Tibial nerve (tissue), 4 donors: ENCODE measurements at regions not wholly inside any gene's neighbourhood (a gene's known extent, or its start where the extent isn't known, plus 50 kb on each side); places are given as distances from the start of the nearest gene placed in this dataset.

ENCODE experiments used
- DNase-seq, 2 donors: peaks; one replicate each; pipeline ENCODE4 v3.0.0-alpha.2; 2019; ENCODE audit warnings: low spot score in 2 of 2
- H3K27ac ChIP-seq, 4 donors: fragments of 200-600 bp; sonication (generic) in 3 of 4; one replicate each; pipeline ENCODE4 v1.5.1; 2017 to 2019; ENCODE audit warnings: mild to moderate bottlenecking in 1 of 4
- H3K27me3 ChIP-seq, 2 donors: fragments of 200-600 bp; sonication (generic) in 1 of 2; one replicate each; pipeline versions ENCODE4 v1.5.1 to v1.6.0; 2017 to 2019
- H3K36me3 ChIP-seq, 3 donors: fragments of 200-600 bp; sonication (generic); one replicate each; pipeline ENCODE4 v1.5.1; 2018 to 2019
- H3K4me1 ChIP-seq, 4 donors: fragments of 200-600 bp; sonication (generic) in 3 of 4; one replicate each; pipeline ENCODE4 v1.5.1; 2017 to 2019
- H3K4me3 ChIP-seq, 4 donors: fragments of 200-600 bp; sonication (generic) in 3 of 4; one replicate each; pipeline ENCODE4 v1.5.1; 2017 to 2019; ENCODE audit warnings: mild to moderate bottlenecking in 1 of 4, moderate library complexity in 1 of 4
- H3K9me3 ChIP-seq, 4 donors: fragments of 200-600 bp; sonication (generic) in 3 of 4; one replicate each; pipeline ENCODE4 v1.5.1; 2017 to 2019
- CTCF ChIP-seq, 5 experiments: fragments of 200-600 bp in 3 of 5; fragments of 450-650 bp in 2 of 5; sonication (generic) in 3 of 5; IDR thresholded peaks; one replicate each; pipeline ENCODE4 v1.5.1; 2016 to 2019; ENCODE audit warnings: antibody characterized with exemption in 5 of 5, mild to moderate bottlenecking in 3 of 5, moderate library complexity in 2 of 5
- EP300 ChIP-seq, 2 donors: sonication (generic); formaldehyde crosslinking; IDR thresholded peaks; one replicate each; pipeline ENCODE4 v1.6.1; 2017; ENCODE audit warnings: antibody characterized with exemption in 2 of 2, mild to moderate bottlenecking in 1 of 2
- POLR2A ChIP-seq, 2 donors: fragments of 450-650 bp; IDR thresholded peaks; one replicate each; pipeline ENCODE4 v1.6.1; 2017; ENCODE audit warnings: antibody characterized with exemption in 2 of 2, mild to moderate bottlenecking in 2 of 2, moderate library complexity in 2 of 2
- WGBS, 2 donors: methylation state at CpG; one replicate each; pipeline ENCODE4 v1.1.5; 2018; 5-methylcytosine and 5-hydroxymethylcytosine counted together

GRCh38 chr15:85929786-85930185, 135.1 kb upstream of the KLHL25 start:
- Histone ChIP-seq H3K4me3 (no peak overlapping the region), H3K27me3 (no peaks in the 10 kb centered on the region), H3K4me1 (no peaks in the 10 kb centered on the region), H3K27ac (no peak overlapping the region), H3K9me3 (no peaks in the 10 kb centered on the region), H3K36me3 (no peaks in the 10 kb centered on the region)
- DNase-seq = no peak
- TF ChIP-seq POLR2A (IDR thresholded peaks at IDR 0.05) (no peak), EP300 (IDR thresholded peaks at IDR 0.05) (no peak), CTCF (IDR thresholded peaks at IDR 0.05) (no peak)
- WGBS, 2 donors = 90 to 96% methylated on average over 1 of the region's 1 CpG

GRCh38 chr15:85932391-85932790, 137.7 kb upstream of the KLHL25 start:
- 93 to 100% methylated on average over 1 of the region's 1 CpG for WGBS, 2 donors
- H3K27ac ChIP-seq = no peak overlapping the region
- DNase-seq = no peak
- H3K9me3 ChIP-seq = no peaks in the 10 kb centered on the region
- H3K4me3 ChIP-seq = no peak overlapping the region
- H3K4me1 ChIP-seq = no peaks in the 10 kb centered on the region
- no peaks in the 10 kb centered on the region for H3K36me3 ChIP-seq
- no peak for TF ChIP-seq EP300 (IDR thresholded peaks at IDR 0.05)
- no peak for TF ChIP-seq POLR2A (IDR thresholded peaks at IDR 0.05)
- no peak for TF ChIP-seq CTCF (IDR thresholded peaks at IDR 0.05)
- no peaks in the 10 kb centered on the region for H3K27me3 ChIP-seq

GRCh38 chr15:85934691-85935090, 140.0 kb upstream of the KLHL25 start:
- Histone ChIP-seq H3K27me3 (no peaks in the 10 kb centered on the region), H3K36me3 (no peaks in the 10 kb centered on the region), H3K9me3 (no peaks in the 10 kb centered on the region), H3K4me3 (no peak overlapping the region), H3K27ac (no peak overlapping the region), H3K4me1 (no peaks in the 10 kb centered on the region)
- 60 to 91% methylated on average over 2 of the region's 2 CpGs for WGBS, 2 donors
- TF ChIP-seq EP300 (IDR thresholded peaks at IDR 0.05) (no peak), CTCF (IDR thresholded peaks at IDR 0.05) (no peak), POLR2A (IDR thresholded peaks at IDR 0.05) (no peak)
- no peak for DNase-seq

- 94% methylated on average over 6 of the region's 6 CpGs for WGBS, 2 donors
- Histone ChIP-seq H3K4me1 (no peaks in the 10 kb centered on the region), H3K9me3 (no peaks in the 10 kb centered on the region), H3K27ac (no peak overlapping the region), H3K36me3 (no peaks in the 10 kb centered on the region), H3K4me3 (no peak overlapping the region), H3K27me3 (no peaks in the 10 kb centered on the region)
- DNase-seq = no peak
- TF ChIP-seq CTCF (IDR thresholded peaks at IDR 0.05) (no peak), EP300 (IDR thresholded peaks at IDR 0.05) (no peak), POLR2A (IDR thresholded peaks at IDR 0.05) (no peak)
Measured at GRCh38 chr15:85935182-85935581, 140.5 kb upstream of the KLHL25 start.

GRCh38 chr15:85937661-85938060, 142.0 kb upstream of the AGBL1 start:
- no peak for DNase-seq
- TF ChIP-seq EP300 (IDR thresholded peaks at IDR 0.05) = no peak
- no peak for TF ChIP-seq POLR2A (IDR thresholded peaks at IDR 0.05)
- TF ChIP-seq CTCF (IDR thresholded peaks at IDR 0.05) = no peak
- Histone ChIP-seq H3K4me1 (no peaks in the 10 kb centered on the region), H3K27ac (no peak overlapping the region), H3K9me3 (no peaks in the 10 kb centered on the region), H3K36me3 (no peaks in the 10 kb centered on the region), H3K27me3 (no peaks in the 10 kb centered on the region), H3K4me3 (no peak overlapping the region)
- WGBS, 2 donors = 94 to 96% methylated on average over 4 of the region's 4 CpGs
